Skeletal muscle satellite cell (primary cell): ENCODE measurements at regions not wholly inside any gene's neighbourhood (a gene's known extent, or its start where the extent isn't known, plus 50 kb on each side); places are given as distances from the start of the nearest gene placed in this dataset.
A peak's percentile ranks its signal among the peaks of the same experiment; 100 is the strongest.

ENCODE experiments used
- H3K27me3 ChIP-seq: 2 replicates; pipeline ENCODE4 v1.7.0; 2013; ENCODE audit warnings: low read length; ENCODE audit not compliant: control insufficient read depth, insufficient read depth
- H3K36me3 ChIP-seq: 2 replicates; pipeline ENCODE4 v1.7.0; 2013; ENCODE audit warnings: mild to moderate bottlenecking, control low read depth, low read length; ENCODE audit not compliant: insufficient read depth
- H3K4me1 ChIP-seq: 2 replicates; pipeline ENCODE4 v1.7.0; 2013; ENCODE audit warnings: low read length; ENCODE audit not compliant: control insufficient read depth, insufficient read depth
- H3K4me2 ChIP-seq: 2 replicates; pipeline ENCODE4 v1.7.0; 2013; ENCODE audit warnings: mild to moderate bottlenecking, low read length
- H3K4me3 ChIP-seq: 2 replicates; pipeline ENCODE4 v1.7.0; 2013; ENCODE audit warnings: low read length
- H3K9ac ChIP-seq: 2 replicates; pipeline ENCODE4 v1.7.0; 2013; ENCODE audit warnings: mild to moderate bottlenecking, low read depth, low read length, moderate library complexity
- H3K9me3 ChIP-seq: replicated peaks from 2 replicates; pipeline ENCODE4 v1.7.0; 2013; ENCODE audit warnings: mild to moderate bottlenecking, control low read depth, low read length

DNA sequence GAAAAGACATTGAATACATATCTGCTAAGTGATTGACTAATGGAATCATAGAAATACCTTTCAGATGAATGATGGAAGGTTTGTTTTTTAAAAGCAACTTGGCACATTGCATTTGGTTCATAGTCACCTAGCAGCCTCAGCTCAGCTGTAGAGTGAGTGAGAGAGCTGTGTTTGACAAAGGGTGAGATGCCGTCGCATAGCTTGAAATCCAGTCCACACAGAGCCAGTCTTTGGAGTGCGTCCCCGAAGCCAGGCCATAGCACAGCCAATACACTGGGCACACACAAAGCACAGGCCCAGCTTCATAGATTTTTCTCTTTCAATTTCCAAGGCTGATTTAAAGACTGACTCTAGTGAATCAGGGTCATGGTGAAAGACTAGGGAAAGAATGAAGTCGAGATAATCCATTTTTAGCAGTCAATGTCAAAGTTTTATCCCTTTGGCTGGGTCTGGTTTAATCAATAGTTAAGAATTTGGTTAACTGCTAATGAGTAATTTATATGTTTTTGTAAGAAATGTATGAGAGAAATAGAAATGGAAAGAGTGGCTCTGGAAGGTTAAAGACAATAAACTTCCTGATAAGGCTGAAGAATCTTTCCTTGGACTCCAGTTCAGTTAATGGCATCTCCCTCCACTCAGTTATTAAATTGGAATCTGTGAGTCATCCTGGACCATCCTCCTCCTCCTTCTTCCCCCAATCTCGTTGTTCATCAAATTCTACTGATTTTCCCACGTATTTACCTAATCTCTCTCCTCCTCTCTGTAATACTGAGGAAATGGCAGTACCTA is 101.2 kb upstream of the IRF2BP2 start:
- Histone ChIP-seq H3K4me2 (no peak overlapping the region), H3K9ac (no peak overlapping the region), H3K36me3 (no peaks in the 10 kb centered on the region), H3K27me3 (no peaks in the 10 kb centered on the region), H3K9me3 (no peaks in the 10 kb centered on the region), H3K4me1 (peaks cover 11% of the 10 kb centered on the region), H3K4me3 (no peak overlapping the region)

DNA sequence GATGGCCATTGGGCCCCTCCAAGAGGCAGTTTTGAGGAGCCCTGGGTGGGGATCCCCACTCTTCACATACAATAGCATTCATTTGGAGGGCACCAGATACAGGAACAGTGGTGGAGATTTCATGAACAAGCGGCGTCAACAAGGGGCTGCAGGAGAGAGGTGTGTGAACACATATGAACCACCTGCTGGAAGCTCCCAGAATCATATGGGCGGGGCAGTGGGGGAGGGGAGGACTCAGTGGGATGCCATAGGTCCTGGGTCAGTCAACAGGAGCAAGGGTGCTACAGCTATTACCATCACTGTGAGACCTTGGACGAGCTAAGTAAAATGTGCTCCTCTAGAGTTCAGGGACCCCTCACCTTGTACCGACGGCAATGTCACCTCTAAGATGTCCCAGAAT is 100.4 kb upstream of the IRF2BP2 start:
- H3K9me3 ChIP-seq, result no peaks in the 10 kb centered on the region
- no peak overlapping the region for H3K4me3 ChIP-seq
- no peaks in the 10 kb centered on the region for H3K27me3 ChIP-seq
- H3K4me2 ChIP-seq, result no peak overlapping the region
- H3K9ac ChIP-seq, result no peak overlapping the region
- peaks cover 11% of the 10 kb centered on the region for H3K4me1 ChIP-seq
- no peaks in the 10 kb centered on the region for H3K36me3 ChIP-seq

DNA sequence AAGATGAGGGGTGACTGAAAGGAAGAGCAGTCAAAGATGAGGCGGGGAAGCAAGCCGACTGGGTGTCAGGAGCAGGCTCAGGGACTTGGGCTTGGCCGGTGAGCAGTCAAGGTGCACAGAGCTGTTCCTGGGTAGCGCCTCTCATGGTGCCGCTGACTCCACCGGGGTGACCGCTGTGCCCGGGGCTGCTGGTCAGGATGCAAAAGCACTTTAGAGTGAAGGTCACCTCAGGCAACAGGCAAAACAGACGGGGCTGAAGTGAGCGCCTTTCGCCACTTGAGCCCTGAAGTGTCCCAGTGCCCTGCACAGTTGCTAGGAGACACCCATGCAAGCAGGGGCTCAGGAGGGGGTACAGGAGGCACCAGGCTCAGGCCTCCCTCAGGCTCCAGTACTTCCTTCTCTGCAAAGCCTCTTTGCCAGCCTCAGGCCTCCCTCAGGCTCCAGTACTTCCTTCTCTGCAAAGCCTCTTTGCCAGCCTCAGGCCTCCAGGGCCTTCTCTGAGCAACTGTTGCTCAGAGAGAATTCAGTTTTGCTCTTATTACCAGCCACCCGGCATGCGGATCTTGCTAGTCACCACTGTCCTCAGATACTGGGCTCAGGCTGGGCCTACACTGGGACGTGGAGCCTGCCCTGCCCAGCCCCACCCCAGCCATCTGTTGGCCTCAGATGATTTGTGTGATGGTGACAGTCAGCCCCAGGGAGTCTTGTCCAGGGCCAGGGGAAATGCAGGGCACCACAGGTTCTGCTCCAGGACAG is 99.7 kb upstream of the IRF2BP2 start:
- no peaks in the 10 kb centered on the region for H3K9me3 ChIP-seq
- H3K4me2 ChIP-seq, result no peak overlapping the region
- no peak overlapping the region for H3K4me3 ChIP-seq
- no peaks in the 10 kb centered on the region for H3K36me3 ChIP-seq
- H3K9ac ChIP-seq, result no peak overlapping the region
- no peaks in the 10 kb centered on the region for H3K27me3 ChIP-seq
- peaks cover 11% of the 10 kb centered on the region for H3K4me1 ChIP-seq

DNA sequence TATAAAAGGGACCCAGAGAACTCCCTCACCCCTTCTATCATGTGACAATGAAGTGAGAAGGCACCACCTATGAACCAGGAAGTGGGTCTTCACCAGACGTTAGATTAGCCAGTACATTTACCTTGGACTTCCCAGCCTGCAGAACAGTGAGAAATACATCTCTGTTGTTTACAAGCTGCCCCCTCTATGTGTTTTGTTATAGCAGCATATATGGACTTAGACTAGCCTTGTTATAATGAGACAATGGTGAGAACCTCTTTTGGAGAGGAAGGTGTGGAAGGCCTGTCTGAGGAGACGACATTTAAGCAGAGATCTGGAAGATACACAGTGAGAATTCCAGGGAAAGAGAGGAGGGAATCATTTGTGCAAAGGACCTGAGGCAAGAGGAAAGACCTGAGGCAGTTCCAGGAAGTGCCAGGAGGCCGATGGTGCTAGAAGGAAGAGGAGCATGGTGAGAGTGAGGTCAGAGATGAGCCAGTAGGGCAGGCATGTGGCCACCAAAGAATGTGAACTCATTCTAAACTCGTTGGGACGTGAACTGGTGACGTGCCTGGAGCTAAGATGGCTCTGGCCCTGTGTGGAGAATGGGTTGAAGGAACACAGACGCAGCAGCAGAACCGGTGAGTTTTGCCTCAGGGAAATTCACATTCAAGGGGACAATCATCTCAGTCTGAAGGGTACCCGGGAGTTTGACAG is 98.9 kb upstream of the IRF2BP2 start:
- H3K4me3 ChIP-seq, result no peak overlapping the region
- no peaks in the 10 kb centered on the region for H3K9me3 ChIP-seq
- no peaks in the 10 kb centered on the region for H3K36me3 ChIP-seq
- peaks cover 11% of the 10 kb centered on the region for H3K4me1 ChIP-seq
- H3K9ac ChIP-seq, result no peak overlapping the region
- H3K4me2 ChIP-seq, result no peak overlapping the region
- no peaks in the 10 kb centered on the region for H3K27me3 ChIP-seq

DNA sequence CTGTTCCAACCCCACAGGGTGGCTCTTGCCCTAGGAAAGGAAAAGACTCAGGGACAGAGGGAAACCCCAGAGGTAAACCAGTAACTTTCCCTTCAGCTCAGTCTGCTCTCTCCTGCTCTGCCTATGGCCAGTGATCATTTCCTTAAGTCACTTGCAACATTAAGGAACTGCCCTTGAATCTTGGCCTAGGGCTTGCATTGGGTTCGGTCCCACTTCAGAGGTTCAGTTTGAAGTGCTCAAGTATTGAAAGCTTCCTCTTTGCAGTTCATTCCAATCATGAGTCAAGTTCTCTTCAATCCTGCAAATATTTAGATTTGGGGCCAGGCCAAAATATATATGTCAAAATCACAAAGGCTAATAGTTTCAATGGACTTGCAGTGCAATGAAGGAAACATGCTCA is 97.7 kb upstream of the IRF2BP2 start:
- H3K4me1 ChIP-seq, result peaks cover 11% of the 10 kb centered on the region
- H3K4me3 ChIP-seq, result no peak overlapping the region
- no peaks in the 10 kb centered on the region for H3K9me3 ChIP-seq
- no peaks in the 10 kb centered on the region for H3K27me3 ChIP-seq
- H3K4me2 ChIP-seq, result peak overlapping the region; percentile 26
- H3K9ac ChIP-seq, result no peak overlapping the region
- H3K36me3 ChIP-seq, result no peaks in the 10 kb centered on the region

DNA sequence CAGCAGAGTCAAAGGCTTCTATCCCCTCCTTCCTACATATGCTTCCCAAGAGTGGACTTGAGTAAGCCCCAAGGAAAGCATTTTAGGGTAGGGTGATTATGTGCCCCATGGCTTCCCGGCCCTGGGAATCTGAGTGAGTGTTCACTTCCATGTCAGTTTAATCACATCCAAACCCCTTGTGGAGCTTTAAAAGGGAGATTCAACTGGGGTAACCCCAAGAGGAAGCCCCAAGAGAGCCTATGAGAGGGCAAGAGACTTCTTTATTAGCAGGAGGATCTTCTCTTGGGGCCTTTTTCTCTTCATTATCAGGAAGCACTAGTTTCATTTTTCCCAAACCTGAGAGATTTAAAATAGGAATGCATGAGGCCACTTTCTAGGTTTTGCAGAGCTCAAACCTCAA is 97.0 kb upstream of the IRF2BP2 start:
- Histone ChIP-seq H3K4me1 (peaks cover 11% of the 10 kb centered on the region), H3K9me3 (no peaks in the 10 kb centered on the region), H3K36me3 (no peaks in the 10 kb centered on the region), H3K9ac (no peak overlapping the region), H3K4me3 (no peak overlapping the region), H3K27me3 (no peaks in the 10 kb centered on the region), H3K4me2 (no peak overlapping the region)

DNA sequence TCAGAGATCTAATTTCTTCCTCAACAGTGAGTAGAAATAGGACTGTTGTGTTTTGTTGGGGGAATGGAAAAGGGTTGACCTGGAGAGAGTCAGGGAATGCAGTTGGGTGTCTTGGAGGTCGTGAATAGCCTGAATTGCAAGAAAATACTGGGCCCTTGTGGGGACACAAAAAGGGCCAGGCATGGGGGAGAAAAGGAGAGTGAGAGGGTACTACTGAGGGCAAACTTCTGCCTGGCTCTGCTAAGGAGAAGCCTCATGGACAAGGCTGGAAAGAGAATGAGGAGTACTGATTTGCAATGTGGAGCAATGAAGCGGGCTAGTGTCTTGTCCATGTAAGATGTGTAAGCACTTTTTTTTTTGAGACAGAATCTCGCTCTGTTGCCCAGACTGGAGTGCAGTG is 96.2 kb upstream of the IRF2BP2 start:
- Histone ChIP-seq H3K9me3 (no peaks in the 10 kb centered on the region), H3K4me2 (no peak overlapping the region), H3K4me1 (peaks cover 11% of the 10 kb centered on the region), H3K27me3 (no peaks in the 10 kb centered on the region), H3K9ac (no peak overlapping the region), H3K4me3 (no peak overlapping the region), H3K36me3 (no peaks in the 10 kb centered on the region)

DNA sequence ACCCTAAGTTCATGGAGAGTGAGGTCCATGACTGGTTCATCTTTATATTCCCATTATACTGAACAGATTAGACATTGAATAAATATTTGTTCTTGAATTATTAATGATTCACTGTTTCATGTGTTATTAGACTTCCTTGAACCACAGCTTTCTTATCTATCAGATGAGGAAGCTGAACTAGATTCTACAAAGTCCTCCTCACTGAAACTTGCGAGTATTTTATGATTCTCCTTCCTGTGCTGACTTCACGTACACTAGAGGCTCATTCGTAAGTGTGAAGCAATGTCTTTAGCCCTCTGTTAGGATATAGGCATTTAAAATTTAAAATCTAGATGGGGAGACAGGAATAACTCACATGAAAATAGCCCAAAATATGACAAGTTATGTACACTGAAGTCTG is 95.6 kb upstream of the IRF2BP2 start:
- Histone ChIP-seq H3K36me3 (no peaks in the 10 kb centered on the region), H3K4me1 (peaks cover 13% of the 10 kb centered on the region), H3K9me3 (no peaks in the 10 kb centered on the region), H3K4me3 (no peak overlapping the region), H3K9ac (no peak overlapping the region), H3K4me2 (no peak overlapping the region), H3K27me3 (no peaks in the 10 kb centered on the region)

DNA sequence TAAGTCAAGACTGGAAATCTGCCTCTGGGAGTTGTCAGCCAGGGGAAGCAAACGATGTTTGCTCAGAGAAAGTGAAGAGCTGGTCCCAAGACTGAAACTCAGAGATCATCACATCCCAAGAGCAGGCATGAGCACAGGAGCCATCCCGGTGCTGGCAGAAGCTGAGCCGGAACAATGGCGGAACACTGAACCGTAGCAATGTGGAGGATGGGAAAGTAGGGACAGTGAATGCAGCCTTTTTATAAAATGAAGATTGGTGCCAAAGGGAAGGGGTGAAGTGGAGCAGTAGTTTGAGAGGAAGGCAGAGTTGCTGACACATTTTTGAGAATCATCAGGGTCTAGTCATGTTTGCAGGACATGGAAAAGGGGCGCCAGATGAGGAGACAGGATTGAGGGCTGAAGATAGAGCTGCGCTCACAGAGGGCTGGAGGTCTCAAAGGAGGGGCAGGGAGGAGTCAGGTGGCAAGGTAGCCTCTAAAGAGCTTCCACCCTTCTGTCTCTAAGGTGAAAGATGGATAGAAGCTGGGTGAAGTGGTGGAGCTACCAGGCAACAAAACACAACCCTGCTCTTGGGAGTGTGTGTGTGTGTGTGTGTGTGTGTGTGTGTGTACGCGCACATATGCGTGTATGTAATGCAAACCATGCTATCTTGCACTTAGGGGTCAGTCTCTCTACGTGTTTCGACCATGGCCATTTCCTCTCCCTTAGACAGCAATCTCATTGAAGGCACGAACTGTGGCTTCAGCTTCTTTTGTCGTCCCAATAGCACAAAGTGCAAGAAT is 94.3 kb upstream of the IRF2BP2 start:
- H3K27me3 ChIP-seq, result no peaks in the 10 kb centered on the region
- no peaks in the 10 kb centered on the region for H3K9me3 ChIP-seq
- no peak overlapping the region for H3K4me2 ChIP-seq
- H3K36me3 ChIP-seq, result no peaks in the 10 kb centered on the region
- H3K9ac ChIP-seq, result no peak overlapping the region
- peaks cover 21% of the 10 kb centered on the region for H3K4me1 ChIP-seq
- H3K4me3 ChIP-seq, result no peak overlapping the region

DNA sequence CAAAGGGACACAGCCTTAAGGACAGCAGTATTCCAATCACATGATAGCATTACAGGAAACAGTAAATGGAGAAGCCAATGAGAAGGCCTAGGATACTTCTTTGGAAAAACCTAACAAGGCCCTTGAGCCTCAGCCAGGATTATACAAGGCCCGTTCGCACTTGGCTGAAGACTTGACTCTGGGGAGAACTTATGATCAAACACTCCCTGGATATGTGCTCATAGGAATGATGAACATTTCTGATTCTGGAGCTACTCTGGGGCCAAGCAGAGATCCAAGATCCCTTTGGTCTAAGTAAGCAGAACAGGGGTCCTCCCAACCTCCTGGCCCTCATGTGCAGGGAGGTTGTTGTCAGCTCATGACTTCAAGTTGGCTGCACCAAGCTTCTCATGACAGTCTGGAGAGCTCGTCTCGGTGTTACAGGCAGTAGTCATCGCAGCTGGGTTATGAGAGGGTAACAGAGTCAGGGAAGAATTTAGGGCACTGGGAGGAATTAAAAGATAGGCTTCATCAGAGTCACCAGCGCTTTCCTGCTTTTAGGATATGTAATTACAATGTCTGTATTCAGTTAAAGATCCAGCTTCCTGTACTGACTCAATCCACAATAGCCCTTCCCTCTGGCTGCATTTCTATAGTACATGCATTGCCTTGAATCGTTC is 92.5 kb upstream of the IRF2BP2 start:
- Histone ChIP-seq H3K9ac (no peak overlapping the region), H3K36me3 (no peaks in the 10 kb centered on the region), H3K9me3 (no peaks in the 10 kb centered on the region)

More for the DNA sequence above, 92.5 kb upstream of the IRF2BP2 start:
- Histone ChIP-seq H3K27me3 (no peaks in the 10 kb centered on the region), H3K4me3 (no peak overlapping the region), H3K4me2 (no peak overlapping the region), H3K4me1 (peaks cover 13% of the 10 kb centered on the region)
